Spleen (tissue), 11 donors: ENCODE measurements at regions not wholly inside any gene's neighbourhood (a gene's known extent, or its start where the extent isn't known, plus 50 kb on each side); places are given as distances from the start of the nearest gene placed in this dataset.

Experiments
- DNase-seq: peaks from one replicate; pipeline ENCODE4 v3.0.0-alpha.2; 2020
- H3K27ac ChIP-seq, 8 donors: fragments of 200-600 bp; sonication (generic) in 7 of 8; 1 replicate in 4 of 8; 2 replicates in 4 of 8; pipeline versions ENCODE4 v1.5.0 to v1.8.0; 2016 to 2021; ENCODE audit warnings: inconsistent platforms in 4 of 8, mild to moderate bottlenecking in 4 of 8, moderate library complexity in 1 of 8
- H3K27me3 ChIP-seq, 7 donors: fragments of 200-600 bp; sonication (generic) in 6 of 7; replicated peaks in 1 of 7; 1 replicate in 4 of 7; 2 replicates in 3 of 7; pipeline versions ENCODE4 v1.5.0 to v1.8.0; 2016 to 2021; ENCODE audit warnings: inconsistent platforms in 3 of 7, mild to moderate bottlenecking in 1 of 7
- H3K36me3 ChIP-seq, 6 donors: fragments of 200-600 bp; sonication (generic) in 5 of 6; 1 replicate in 4 of 6; 2 replicates in 2 of 6; pipeline versions ENCODE4 v1.5.0 to v1.8.0; 2016 to 2021; ENCODE audit warnings: inconsistent platforms in 2 of 6
- H3K4me1 ChIP-seq, 6 donors: fragments of 200-600 bp; sonication (generic) in 5 of 6; 1 replicate in 3 of 6; 2 replicates in 3 of 6; pipeline versions ENCODE4 v1.5.0 to v1.8.0; 2016 to 2021; ENCODE audit warnings: inconsistent platforms in 3 of 6
- H3K4me3 ChIP-seq, 8 donors: fragments of 200-600 bp; sonication (generic) in 7 of 8; 1 replicate in 4 of 8; 2 replicates in 4 of 8; pipeline versions ENCODE4 v1.5.0 to v1.8.0; 2016 to 2021; ENCODE audit warnings: inconsistent platforms in 4 of 8, mild to moderate bottlenecking in 4 of 8, moderate library complexity in 2 of 8
- H3K9me3 ChIP-seq, 8 donors: fragments of 200-600 bp; sonication (generic) in 7 of 8; 1 replicate in 4 of 8; 2 replicates in 4 of 8; pipeline versions ENCODE4 v1.5.0 to v1.8.0; 2016 to 2021; ENCODE audit warnings: inconsistent platforms in 4 of 8
- POLR2A ChIP-seq, 3 donors: fragments of 450-650 bp; IDR thresholded peaks; one replicate each; pipeline ENCODE4 v1.5.1; 2017; ENCODE audit warnings: antibody characterized with exemption in 3 of 3, mild to moderate bottlenecking in 1 of 3
- POLR2AphosphoS5 ChIP-seq, 3 donors: sonication (generic); formaldehyde crosslinking; IDR thresholded peaks; one replicate each; pipeline ENCODE4 v1.5.1; 2017; ENCODE audit warnings: antibody characterized with exemption in 3 of 3
- WGBS, 5 donors: extraction: QIAGEN DNeasy Blood & Tissue Kit in 3 of 5; methylation state at CpG; one replicate each; pipeline versions ENCODE4 v1.1.5 to v1.1.7; 2013 to 2018; 5-methylcytosine and 5-hydroxymethylcytosine counted together
- intact Hi-C: fragments of 100-400 bp; cut with DNase I; formaldehyde crosslinking; loops from one replicate; pipeline ENCODE4 v1.15.0; 2023; ENCODE audit warnings: low total_unique reads
- TF ChIP-seq, protein P1 (sequence below), 11 experiments: fragments of 200-600 bp in 7 of 11; fragments of 450-650 bp in 4 of 11; sonication (generic) in 4 of 11; IDR thresholded peaks in 8 of 11; conservative IDR thresholded peaks in 3 of 11; 1 replicate in 7 of 11; 2 replicates in 4 of 11; pipeline versions ENCODE4 v1.4.0 to v1.8.0; 2016 to 2021; ENCODE audit warnings: antibody characterized with exemption in 11 of 11, inconsistent platforms in 4 of 11, mild to moderate bottlenecking in 1 of 11
- donor health status: healthy with polysubstance abuse.
- donor health status: DM: no; HTN: no; CAD: no; lungs with moderate emphysema.
- donor health status: DM: no; HTN: no; CAD: no.
- donor health status: Bipolar disorder and iron deficiency.
- donor health status: healthy.
- donor health status: DM: no; HTN: no; CAD: no.
- donor health status: DM: yes; HTN: yes; CAD: no.

DNA sequence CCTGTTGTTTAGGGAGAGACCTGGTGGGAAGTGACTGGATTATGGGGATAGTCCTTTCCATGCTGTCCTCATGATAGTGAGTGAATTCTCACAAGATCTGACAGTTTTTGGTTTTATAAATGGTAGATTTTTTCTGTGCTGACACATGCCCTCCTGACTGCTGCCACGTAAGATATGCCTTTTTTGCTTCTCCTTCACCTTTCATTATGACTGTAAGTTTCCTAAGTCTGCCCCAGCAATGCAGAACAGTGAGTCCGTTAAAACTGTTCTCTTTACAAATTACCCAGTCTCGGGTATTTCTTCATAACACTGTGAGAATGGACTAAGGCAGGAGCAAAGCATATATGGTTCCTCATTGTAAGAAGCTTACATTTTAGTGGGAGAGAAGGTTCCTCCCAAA, 1727.2 kb downstream of the NCAM2 start:
- TF ChIP-seq, protein P1, sequence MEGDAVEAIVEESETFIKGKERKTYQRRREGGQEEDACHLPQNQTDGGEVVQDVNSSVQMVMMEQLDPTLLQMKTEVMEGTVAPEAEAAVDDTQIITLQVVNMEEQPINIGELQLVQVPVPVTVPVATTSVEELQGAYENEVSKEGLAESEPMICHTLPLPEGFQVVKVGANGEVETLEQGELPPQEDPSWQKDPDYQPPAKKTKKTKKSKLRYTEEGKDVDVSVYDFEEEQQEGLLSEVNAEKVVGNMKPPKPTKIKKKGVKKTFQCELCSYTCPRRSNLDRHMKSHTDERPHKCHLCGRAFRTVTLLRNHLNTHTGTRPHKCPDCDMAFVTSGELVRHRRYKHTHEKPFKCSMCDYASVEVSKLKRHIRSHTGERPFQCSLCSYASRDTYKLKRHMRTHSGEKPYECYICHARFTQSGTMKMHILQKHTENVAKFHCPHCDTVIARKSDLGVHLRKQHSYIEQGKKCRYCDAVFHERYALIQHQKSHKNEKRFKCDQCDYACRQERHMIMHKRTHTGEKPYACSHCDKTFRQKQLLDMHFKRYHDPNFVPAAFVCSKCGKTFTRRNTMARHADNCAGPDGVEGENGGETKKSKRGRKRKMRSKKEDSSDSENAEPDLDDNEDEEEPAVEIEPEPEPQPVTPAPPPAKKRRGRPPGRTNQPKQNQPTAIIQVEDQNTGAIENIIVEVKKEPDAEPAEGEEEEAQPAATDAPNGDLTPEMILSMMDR (IDR thresholded peaks at IDR 0.05 in 8 of 11, conservative IDR thresholded peaks at IDR 0.05 in 3 of 11): no peak
- TF ChIP-seq POLR2A (IDR thresholded peaks at IDR 0.05): no peak
- no peak for TF ChIP-seq POLR2AphosphoS5 (IDR thresholded peaks at IDR 0.05)
- Histone ChIP-seq H3K27ac (no peak overlapping the region), H3K4me1 (no peaks in the 10 kb centered on the region), H3K9me3 (peaks cover 0 to 57% (median 29%) of the 10 kb centered on the region in 8 donors), H3K27me3 (no peaks in the 10 kb centered on the region), H3K4me3 (no peak overlapping the region), H3K36me3 (no peaks in the 10 kb centered on the region)
- WGBS, 5 donors: 68 to 90% (median 77%) methylated on average over 3 of the region's 3 CpGs
- intact Hi-C loops: no loop called here
- DNase-seq: no peak

DNA sequence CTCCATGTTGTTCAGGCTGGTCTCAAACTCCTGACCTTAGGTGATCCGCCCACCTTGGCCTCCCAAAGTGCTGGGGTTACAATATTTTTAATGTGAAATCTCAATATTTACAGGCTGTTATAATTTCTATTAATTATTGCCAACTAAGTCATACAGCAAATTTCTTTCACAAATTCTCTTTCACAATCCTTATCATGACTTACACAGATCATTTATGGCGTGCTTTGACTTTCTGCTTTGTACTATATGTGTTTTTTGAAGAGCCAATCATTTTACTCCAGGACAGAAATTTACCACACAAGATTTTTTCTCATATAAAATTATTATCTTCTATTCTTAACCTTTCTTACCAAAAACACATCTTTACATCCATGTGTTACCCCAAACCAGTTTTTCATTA, 1729.9 kb downstream of the NCAM2 start:
- H3K4me1 ChIP-seq: no peaks in the 10 kb centered on the region
- DNase-seq: no peak
- peaks cover 0 to 72% (median 29%) of the 10 kb centered on the region in 8 donors for H3K9me3 ChIP-seq
- no peaks in the 10 kb centered on the region for H3K36me3 ChIP-seq
- no peak overlapping the region for H3K4me3 ChIP-seq
- H3K27ac ChIP-seq: no peak overlapping the region
- WGBS, 5 donors: 61 to 77% (median 77%) methylated on average over 2 of the region's 2 CpGs
- intact Hi-C loops: no loop called here
- no peaks in the 10 kb centered on the region for H3K27me3 ChIP-seq
- TF ChIP-seq, protein P1 (IDR thresholded peaks at IDR 0.05 in 8 of 11, conservative IDR thresholded peaks at IDR 0.05 in 3 of 11): no peak
- TF ChIP-seq POLR2AphosphoS5 (IDR thresholded peaks at IDR 0.05): no peak
- no peak for TF ChIP-seq POLR2A (IDR thresholded peaks at IDR 0.05)

DNA sequence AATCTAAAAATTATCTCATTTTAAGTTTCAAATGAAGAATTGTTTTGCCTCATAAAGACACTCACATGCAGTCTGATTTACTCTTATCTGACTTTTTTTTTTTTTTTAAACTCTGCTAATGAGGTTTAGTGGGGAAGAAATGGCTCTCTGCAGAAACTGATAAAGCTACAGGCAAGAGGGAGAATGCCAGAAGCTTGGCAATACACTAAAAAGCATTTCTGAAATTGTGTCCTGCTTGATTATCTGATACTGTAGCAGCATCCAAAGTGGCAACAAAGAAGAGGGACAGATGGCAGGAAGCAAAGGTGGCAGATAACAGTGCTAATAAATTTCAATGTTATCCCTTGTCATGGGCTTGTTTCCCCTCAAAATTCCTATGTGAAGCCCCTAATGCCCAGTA, 1744.9 kb downstream of the NCAM2 start:
- intact Hi-C loops: no loop called here
- no peak for DNase-seq
- H3K4me3 ChIP-seq: no peak overlapping the region
- no peaks in the 10 kb centered on the region for H3K36me3 ChIP-seq
- H3K4me1 ChIP-seq: no peaks in the 10 kb centered on the region
- H3K9me3 ChIP-seq: peaks cover 0 to 17% (median 0%) of the 10 kb centered on the region in 8 donors
- H3K27me3 ChIP-seq: no peaks in the 10 kb centered on the region
- H3K27ac ChIP-seq: no peak overlapping the region
- TF ChIP-seq, protein P1 (IDR thresholded peaks at IDR 0.05 in 8 of 11, conservative IDR thresholded peaks at IDR 0.05 in 3 of 11): no peak
- TF ChIP-seq POLR2A (IDR thresholded peaks at IDR 0.05) (no peak), POLR2AphosphoS5 (IDR thresholded peaks at IDR 0.05) (no peak)

DNA sequence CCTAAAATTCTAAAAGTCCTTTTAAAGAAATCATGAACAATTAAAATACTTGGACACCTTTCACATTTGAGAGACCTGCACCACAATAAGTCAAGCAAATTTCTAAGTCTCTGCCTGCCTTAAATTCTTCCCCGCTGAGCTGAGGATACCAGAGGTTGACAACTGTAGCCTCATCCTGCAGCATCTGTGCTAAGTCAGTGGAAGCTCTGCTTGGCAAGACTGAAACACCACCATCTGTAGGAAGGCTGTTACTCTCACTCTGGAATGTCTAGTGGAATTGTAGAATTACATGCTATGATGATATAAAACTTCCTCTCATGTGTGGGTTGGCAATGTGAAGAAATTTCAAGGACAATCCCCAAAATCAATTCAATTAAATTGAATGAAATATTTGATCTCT, 1756.5 kb downstream of the NCAM2 start:
- H3K27me3 ChIP-seq: no peaks in the 10 kb centered on the region
- WGBS, 5 donors: 73 to 84% (median 76%) methylated on average over 1 of the region's 1 CpG
- no peaks in the 10 kb centered on the region for H3K9me3 ChIP-seq
- no peak overlapping the region for H3K27ac ChIP-seq
- no peaks in the 10 kb centered on the region for H3K4me1 ChIP-seq
- H3K36me3 ChIP-seq: no peaks in the 10 kb centered on the region
- TF ChIP-seq POLR2A (IDR thresholded peaks at IDR 0.05) (no peak), POLR2AphosphoS5 (IDR thresholded peaks at IDR 0.05) (no peak)
- TF ChIP-seq, protein P1 (IDR thresholded peaks at IDR 0.05 in 8 of 11, conservative IDR thresholded peaks at IDR 0.05 in 3 of 11): no peak
- intact Hi-C loops: no loop called here
- no peak overlapping the region for H3K4me3 ChIP-seq
- no peak for DNase-seq
